ENCODE measurements at regions not wholly inside any gene's neighbourhood (a gene's known extent, or its start where the extent isn't known, plus 50 kb on each side); places are given as distances from the start of the nearest gene placed in this dataset.

GRCh38 chr13:62997696-62998095 is 1582.0 kb upstream of the PCDH20 start:
- no peaks in the 10 kb centered on the region for H3F3A ChIP-seq (replicated peaks; ENCODE audit: low read depth)
- Mint-ChIP-seq H3K27me3 (ENCODE audit: insufficient read depth, low read depth, poor library complexity) (peaks cover 2% of the 10 kb centered on the region), H3K27ac (no peak overlapping the region), H3K9me3 (peaks cover 6% of the 10 kb centered on the region; the same call in 1 of the 3 replicates), H3K36me3 (ENCODE audit: low read depth) (no peaks in the 10 kb centered on the region), H3K4me3 (no peak overlapping the region), H3K4me1 (no peaks in the 10 kb centered on the region)
- no peak overlapping the region for H3K4me3 ChIP-seq
- H3K27me3 ChIP-seq (ENCODE audit: insufficient read depth): no peaks in the 10 kb centered on the region
- no peak overlapping the region for H3K4me2 ChIP-seq
- no peaks in the 10 kb centered on the region for H3K79me2 ChIP-seq (replicated peaks; ENCODE audit: insufficient read depth)
- no peaks in the 10 kb centered on the region for H3K4me1 ChIP-seq (ENCODE audit: insufficient read depth)
- H3K27ac ChIP-seq (ENCODE audit: low read depth): no peak overlapping the region
- ATAC-seq (no peak), DNase-seq (ENCODE audit: low spot score) (no peak)
- H3K36me3 ChIP-seq (ENCODE audit: insufficient read depth): no peaks in the 10 kb centered on the region
- TF ChIP-seq ZNF114 (CRISPR knock-in tag; IDR thresholded peaks at IDR 0.05) (no peak), EZH2phosphoT487 (IDR thresholded peaks at IDR 0.05; ENCODE audit: unreplicated experiment) (no peak), CREB1 (CRISPR knock-in tag; IDR thresholded peaks at IDR 0.05; ENCODE audit: low read depth) (no peak), CTCF (conservative IDR thresholded peaks at IDR 0.05; ENCODE audit: low read depth in 2 of 2) (no peak), ETS1 (IDR thresholded peaks at IDR 0.05) (no peak), REST (IDR thresholded peaks at IDR 0.05; ENCODE audit: unreplicated experiment) (no peak), STAT1 (IDR thresholded peaks at IDR 0.05; ENCODE audit: unreplicated experiment) (no peak), NANOG (IDR thresholded peaks at IDR 0.05; ENCODE audit: borderline replicate concordance) (no peak), ZNF331 (CRISPR knock-in tag; IDR thresholded peaks at IDR 0.05; ENCODE audit: low read depth) (no peak), ZNF462 (CRISPR knock-in tag; IDR thresholded peaks at IDR 0.05) (no peak), POLR2AphosphoS5 (IDR thresholded peaks at IDR 0.05; ENCODE audit: low read depth) (no peak), EZH2 (IDR thresholded peaks at IDR 0.05; ENCODE audit: low read depth, unreplicated experiment) (no peak), JUNB (IDR thresholded peaks at IDR 0.05; ENCODE audit: unreplicated experiment) (no peak)
- no peak overlapping the region; the same call in 1 of the 2 replicates for H2AFZ ChIP-seq
- no peaks in the 10 kb centered on the region for H4K20me1 ChIP-seq (replicated peaks; ENCODE audit: insufficient read depth)
- H3K9me2 ChIP-seq (ENCODE audit: insufficient read depth): no peaks in the 10 kb centered on the region; the same call in 1 of the 2 replicates

All from GM23338 (cell line).